Mammary epithelial cell (primary cell): ENCODE measurements at regions not wholly inside any gene's neighbourhood (a gene's known extent, or its start where the extent isn't known, plus 50 kb on each side); places are given as distances from the start of the nearest gene placed in this dataset.

Experiments
- CTCF ChIP-seq, 2 donors: IDR thresholded peaks in 1 of 2; conservative IDR thresholded peaks in 1 of 2; 2 replicates each; pipeline ENCODE4 v1.5.1; 2011 to 2012; ENCODE audit warnings: inconsistent platforms in 2 of 2, low read length in 2 of 2, mild to moderate bottlenecking in 2 of 2, control low read depth in 1 of 2, low read depth in 1 of 2; ENCODE audit not compliant: insufficient read depth in 1 of 2; ENCODE audit errors: extremely low read depth in 1 of 2
- EZH2 ChIP-seq: IDR thresholded peaks from 2 replicates; pipeline ENCODE4 v1.6.1; 2012; ENCODE audit warnings: low read length, inconsistent platforms, borderline replicate concordance

GRCh38 chr20:56702931-56703840 lies 74.1 kb downstream of the TFAP2C start:
- TF ChIP-seq EZH2 (no peak), CTCF (conservative IDR thresholded peaks at IDR 0.05 in 1 of 2, IDR thresholded peaks at IDR 0.05 in 1 of 2; ENCODE audit: extremely low read depth in 1 of 2, insufficient read depth in 1 of 2, low read depth in 1 of 2, low read length in 2 of 2) (no peak)
